HEK293 (cell line): ENCODE measurements at regions not wholly inside any gene's neighbourhood (a gene's known extent, or its start where the extent isn't known, plus 50 kb on each side); places are given as distances from the start of the nearest gene placed in this dataset.

Experiments
- CTCF ChIA-PET: fragments of 350-600 bp; formaldehyde crosslinking; extraction: SDS; loops from one replicate; lab custom pipeline; 2021; ENCODE audit warnings: antibody characterized with exemption; lab: Yijun Ruan, JAX
- POLR2A ChIA-PET: fragments of 300-600 bp; formaldehyde crosslinking; extraction: SDS; loops from one replicate; lab custom pipeline; 2020; ENCODE audit warnings: antibody characterized with exemption, inconsistent platforms; lab: Yijun Ruan, JAX
- H3K27ac ChIP-seq: fragments of 200-500 bp; sonication (Bioruptor generic); 2 replicates; pipeline ENCODE4 v1.5.1; 2014; ENCODE audit warnings: low read depth, low read length, control low read depth, inconsistent platforms; ENCODE audit errors: extremely low read depth
- H3K36me3 ChIP-seq, 2 experiments: fragments of 200-500 bp in 1 of 2; sonication (Bioruptor generic) in 1 of 2; 1 replicate in 1 of 2; 2 replicates in 1 of 2; pipeline ENCODE4 v1.5.1; 2014 to 2017; ENCODE audit warnings: inconsistent platforms in 2 of 2, low read length in 2 of 2; ENCODE audit not compliant: control insufficient read depth in 2 of 2, insufficient read depth in 1 of 2
- H3K4me1 ChIP-seq: fragments of 200-500 bp; sonication (Bioruptor generic); 2 replicates; pipeline ENCODE4 v1.5.1; 2014; ENCODE audit warnings: mild to moderate bottlenecking, low read length, inconsistent platforms; ENCODE audit not compliant: control insufficient read depth, insufficient read depth
- H3K4me3 ChIP-seq: 2 replicates; pipeline ENCODE4 v1.5.1; 2011; ENCODE audit warnings: low read depth, mild to moderate bottlenecking, control low read depth, low read length, moderate library complexity
- H3K9me3 ChIP-seq: fragments of 200-500 bp; sonication (Bioruptor generic); 2 replicates; pipeline ENCODE4 v1.5.1; 2014; ENCODE audit warnings: low read depth, low read length, inconsistent platforms; ENCODE audit not compliant: control insufficient read depth, insufficient read depth
- EGR2 ChIP-seq: fragments of 450-650 bp; formaldehyde crosslinking; IDR thresholded peaks from 2 replicates; pipeline ENCODE4 v1.5.1; 2016; ENCODE audit warnings: low read depth, missing biosample characterization, missing genetic modification characterization
- FEZF1 ChIP-seq: fragments of 450-650 bp; formaldehyde crosslinking; IDR thresholded peaks from 2 replicates; pipeline ENCODE4 v1.5.1; 2016; ENCODE audit warnings: missing biosample characterization, missing genetic modification characterization
- GLI4 ChIP-seq: fragments of 450-650 bp; formaldehyde crosslinking; IDR thresholded peaks from 2 replicates; pipeline ENCODE4 v1.5.1; 2016; ENCODE audit warnings: missing biosample characterization, missing genetic modification characterization
- KLF16 ChIP-seq: fragments of 450-650 bp; formaldehyde crosslinking; IDR thresholded peaks from 2 replicates; pipeline ENCODE4 v1.5.1; 2017; ENCODE audit warnings: missing biosample characterization, missing genetic modification characterization
- MEIS1 ChIP-seq: sonication (generic); formaldehyde crosslinking; IDR thresholded peaks from 2 replicates; pipeline ENCODE4 v1.8.1; 2022; ENCODE audit warnings: missing genetic modification reagents, mild to moderate bottlenecking, borderline replicate concordance
- RBAK ChIP-seq: fragments of 450-650 bp; formaldehyde crosslinking; IDR thresholded peaks from 2 replicates; pipeline ENCODE4 v1.5.1; 2016; ENCODE audit warnings: missing biosample characterization, missing genetic modification characterization
- REPIN1 ChIP-seq: fragments of 450-650 bp; formaldehyde crosslinking; IDR thresholded peaks from 2 replicates; pipeline ENCODE4 v1.5.1; 2017; ENCODE audit warnings: missing biosample characterization, missing genetic modification characterization, low read depth
- SCRT1 ChIP-seq: fragments of 450-650 bp; formaldehyde crosslinking; IDR thresholded peaks from 2 replicates; pipeline ENCODE4 v1.5.1; 2016; ENCODE audit warnings: missing biosample characterization, missing genetic modification characterization, borderline replicate concordance
- SP2 ChIP-seq: fragments of 450-650 bp; formaldehyde crosslinking; IDR thresholded peaks from 2 replicates; pipeline ENCODE4 v1.5.1; 2016; ENCODE audit warnings: missing biosample characterization, missing genetic modification characterization
- SP3 ChIP-seq: fragments of 450-650 bp; formaldehyde crosslinking; IDR thresholded peaks from 2 replicates; pipeline ENCODE4 v1.5.1; 2016; ENCODE audit warnings: missing biosample characterization, missing genetic modification characterization
- ZFHX2 ChIP-seq: fragments of 450-650 bp; formaldehyde crosslinking; conservative IDR thresholded peaks from 2 replicates; pipeline ENCODE4 v1.5.1; 2016; ENCODE audit warnings: missing biosample characterization, missing genetic modification characterization
- ZFP3 ChIP-seq: fragments of 450-650 bp; formaldehyde crosslinking; IDR thresholded peaks from 2 replicates; pipeline ENCODE4 v1.5.1; 2016; ENCODE audit warnings: low read depth, missing biosample characterization, missing genetic modification characterization
- ZNF10 ChIP-seq: fragments of 450-650 bp; formaldehyde crosslinking; IDR thresholded peaks from 2 replicates; pipeline ENCODE4 v1.5.1; 2017; ENCODE audit warnings: missing biosample characterization, missing genetic modification characterization
- ZNF112 ChIP-seq: fragments of 450-650 bp; formaldehyde crosslinking; IDR thresholded peaks from 2 replicates; pipeline ENCODE4 v1.5.0; 2017; ENCODE audit warnings: missing biosample characterization, missing genetic modification characterization
- ZNF16 ChIP-seq: fragments of 450-650 bp; formaldehyde crosslinking; IDR thresholded peaks from 2 replicates; pipeline ENCODE4 v1.5.1; 2016; ENCODE audit warnings: low read depth, missing biosample characterization, missing genetic modification characterization
- ZNF239 ChIP-seq: fragments of 450-650 bp; formaldehyde crosslinking; IDR thresholded peaks from 2 replicates; pipeline ENCODE4 v1.5.1; 2016; ENCODE audit warnings: missing biosample characterization, missing genetic modification characterization
- ZNF248 ChIP-seq: fragments of 450-650 bp; formaldehyde crosslinking; IDR thresholded peaks from 2 replicates; pipeline ENCODE4 v1.5.1; 2017; ENCODE audit warnings: missing biosample characterization, missing genetic modification characterization
- ZNF302 ChIP-seq: fragments of 450-650 bp; formaldehyde crosslinking; IDR thresholded peaks from 2 replicates; pipeline ENCODE4 v1.5.1; 2016; ENCODE audit warnings: missing biosample characterization, missing genetic modification characterization, low read depth
- ZNF529 ChIP-seq: fragments of 450-650 bp; formaldehyde crosslinking; IDR thresholded peaks from 2 replicates; pipeline ENCODE4 v1.5.1; 2017; ENCODE audit warnings: missing genetic modification characterization, missing biosample characterization; ENCODE audit not compliant: insufficient replicate concordance
- ZNF561 ChIP-seq: fragments of 450-650 bp; IDR thresholded peaks from 2 replicates; pipeline ENCODE4 v1.5.1; 2018; ENCODE audit warnings: missing biosample characterization, missing genetic modification characterization, borderline replicate concordance
- ZNF707 ChIP-seq: fragments of 450-650 bp; formaldehyde crosslinking; IDR thresholded peaks from 2 replicates; pipeline ENCODE4 v1.5.1; 2016; ENCODE audit warnings: missing biosample characterization, missing genetic modification characterization
- TF ChIP-seq, protein P1 (sequence below): fragments of 450-650 bp; IDR thresholded peaks from 2 replicates; pipeline ENCODE4 v1.5.1; 2018; ENCODE audit warnings: missing biosample characterization, missing genetic modification characterization
- TF ChIP-seq, protein P2 (sequence below): fragments of 450-650 bp; formaldehyde crosslinking; IDR thresholded peaks from 2 replicates; pipeline ENCODE4 v1.5.1; 2016; ENCODE audit warnings: missing biosample characterization, missing genetic modification characterization, low read depth
- TF ChIP-seq, protein P3 (sequence below): fragments of 450-650 bp; formaldehyde crosslinking; IDR thresholded peaks from 2 replicates; pipeline ENCODE4 v1.5.1; 2016; ENCODE audit warnings: missing biosample characterization, missing genetic modification characterization

DNA sequence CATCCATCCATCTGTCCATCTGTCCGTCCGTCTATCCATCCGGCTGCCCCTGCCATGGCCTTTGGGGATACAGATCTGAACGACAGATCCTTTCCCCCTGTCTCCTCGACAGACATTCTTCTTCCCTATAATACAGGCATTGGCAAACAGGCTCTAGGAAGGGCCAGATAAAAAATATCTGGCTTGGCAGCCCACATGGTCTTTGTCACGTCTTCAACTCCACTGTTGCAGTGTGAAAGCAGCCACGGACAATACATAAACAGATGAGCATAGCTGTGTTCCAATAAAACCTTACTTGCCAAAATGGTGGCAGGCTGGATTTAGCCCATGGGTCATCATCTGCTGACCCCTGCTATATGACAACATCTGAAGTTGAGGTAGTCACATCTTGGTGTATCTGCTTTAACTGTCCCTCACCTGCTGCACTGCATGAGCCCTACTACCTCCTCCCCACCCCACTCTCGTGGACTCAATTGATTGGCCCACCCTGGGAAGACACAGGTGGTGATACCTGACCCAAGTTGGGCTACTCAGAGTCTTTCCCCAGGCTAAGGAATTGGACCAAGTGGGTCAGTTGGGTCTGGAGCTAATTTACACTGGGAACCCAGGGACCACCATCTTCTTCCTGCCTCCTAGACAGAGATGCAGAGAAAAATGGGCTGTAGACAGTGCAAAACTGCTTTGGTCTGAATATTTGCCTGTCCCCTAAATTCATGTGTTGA lies 128.4 kb upstream of the SMAD3 start:
- Histone ChIP-seq H3K36me3 (no peaks in the 10 kb centered on the region), H3K27ac (no peak overlapping the region), H3K9me3 (no peaks in the 10 kb centered on the region; the same call in 1 of the 2 replicates), H3K4me1 (peaks cover 3% of the 10 kb centered on the region), H3K4me3 (no peak overlapping the region)
- no peak for TF ChIP-seq ZNF248 (tag by site-specific recombination)
- TF ChIP-seq ZNF10 (tag by site-specific recombination): no peak
- TF ChIP-seq MEIS1 (CRISPR knock-in tag): no peak
- TF ChIP-seq ZNF16 (tag by site-specific recombination): no peak
- no peak for TF ChIP-seq ZNF561 (tag by site-specific recombination)
- no peak for TF ChIP-seq RBAK (tag by site-specific recombination)
- ChIA-PET POLR2A (no interaction called here), CTCF (no interaction called here)

DNA sequence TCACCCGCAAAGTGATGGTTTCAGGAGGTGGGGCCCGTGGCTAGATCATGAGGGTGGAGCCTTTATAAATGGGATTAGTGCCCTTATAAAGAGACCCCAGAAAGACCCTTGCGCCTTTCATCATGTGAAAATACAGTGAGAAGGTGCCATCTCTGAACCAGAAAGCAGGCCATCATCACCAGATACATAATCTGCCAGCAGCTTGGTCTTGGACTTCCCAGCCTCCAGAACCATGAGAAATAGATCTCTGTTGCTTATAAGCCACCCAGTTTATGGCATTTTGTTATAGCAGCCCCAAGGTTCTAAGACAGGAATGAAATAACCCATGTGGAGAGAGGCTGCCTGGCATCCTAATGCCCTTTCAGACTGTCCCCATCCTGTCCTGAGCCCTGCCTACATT lies 127.8 kb upstream of the SMAD3 start:
- Histone ChIP-seq H3K4me1 (no peaks in the 10 kb centered on the region), H3K36me3 (no peaks in the 10 kb centered on the region), H3K4me3 (no peak overlapping the region), H3K27ac (no peak overlapping the region), H3K9me3 (no peaks in the 10 kb centered on the region; the same call in 1 of the 2 replicates)
- POLR2A ChIA-PET: no interaction called here
- CTCF ChIA-PET: no interaction called here
- TF ChIP-seq ZNF529 (tag by site-specific recombination): no peak

DNA sequence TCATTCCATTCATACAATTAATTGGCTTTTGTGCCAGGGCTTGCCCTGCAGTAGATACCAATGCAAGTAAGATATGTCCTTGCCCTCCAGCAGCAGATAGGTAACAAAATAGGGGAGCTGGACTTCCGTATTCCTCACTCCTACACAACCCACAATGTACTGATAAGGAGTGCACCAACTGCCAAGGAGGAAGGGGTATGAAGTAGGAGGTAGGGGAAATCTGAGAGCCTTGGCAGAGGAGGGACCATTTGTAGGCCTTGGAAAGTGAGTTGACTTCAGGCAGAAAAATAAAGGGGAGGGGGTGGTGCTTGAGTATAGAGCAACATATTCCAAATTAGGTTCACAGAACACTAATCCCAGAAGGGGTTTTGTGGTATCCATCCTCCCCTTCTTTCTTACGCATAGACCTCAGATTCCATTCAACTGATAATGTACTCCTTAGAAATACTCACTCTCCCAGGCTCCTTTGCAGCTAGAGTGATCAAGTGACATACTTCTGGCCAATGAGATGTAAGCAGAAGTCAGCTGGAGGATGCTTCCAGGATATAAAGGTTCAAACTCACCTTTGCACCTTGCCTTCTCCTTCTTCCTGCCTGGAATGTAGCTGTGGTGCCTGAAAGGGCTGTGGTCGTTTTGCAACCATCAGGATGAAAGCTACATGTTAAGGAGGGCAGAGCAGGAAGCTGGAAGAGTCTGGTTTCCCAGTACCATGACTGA lies 127.1 kb upstream of the SMAD3 start:
- POLR2A ChIA-PET: no interaction called here
- H3K9me3 ChIP-seq: no peaks in the 10 kb centered on the region; the same call in 1 of the 2 replicates
- no peak overlapping the region for H3K4me3 ChIP-seq
- CTCF ChIA-PET: interaction anchor here (1.1 to 2.3 kb wide), 2 partner anchors 9 to 366 kb away, joined by 4 to 7 read pairs; no protein-coding TSS in a partner anchor
- no peak overlapping the region for H3K27ac ChIP-seq
- H3K36me3 ChIP-seq: no peaks in the 10 kb centered on the region
- H3K4me1 ChIP-seq: no peaks in the 10 kb centered on the region
- TF ChIP-seq ZNF302 (tag by site-specific recombination) (no peak), KLF16 (no peak), ZNF16 (tag by site-specific recombination) (no peak), EGR2 (peak; percentile 69; the same call in 1 of the 2 replicates), ZNF707 (tag by site-specific recombination) (no peak), SP3 (tag by site-specific recombination) (no peak), ZFP3 (tag by site-specific recombination) (no peak), GLI4 (tag by site-specific recombination) (no peak), ZNF239 (tag by site-specific recombination) (peak; percentile 97), SCRT1 (no peak), SP2 (no peak), FEZF1 (tag by site-specific recombination) (no peak), ZNF112 (tag by site-specific recombination) (no peak), ZFHX2 (peak; percentile 34; the same call in 1 of the 2 replicates), REPIN1 (tag by site-specific recombination) (no peak)
- TF ChIP-seq, protein P1, sequence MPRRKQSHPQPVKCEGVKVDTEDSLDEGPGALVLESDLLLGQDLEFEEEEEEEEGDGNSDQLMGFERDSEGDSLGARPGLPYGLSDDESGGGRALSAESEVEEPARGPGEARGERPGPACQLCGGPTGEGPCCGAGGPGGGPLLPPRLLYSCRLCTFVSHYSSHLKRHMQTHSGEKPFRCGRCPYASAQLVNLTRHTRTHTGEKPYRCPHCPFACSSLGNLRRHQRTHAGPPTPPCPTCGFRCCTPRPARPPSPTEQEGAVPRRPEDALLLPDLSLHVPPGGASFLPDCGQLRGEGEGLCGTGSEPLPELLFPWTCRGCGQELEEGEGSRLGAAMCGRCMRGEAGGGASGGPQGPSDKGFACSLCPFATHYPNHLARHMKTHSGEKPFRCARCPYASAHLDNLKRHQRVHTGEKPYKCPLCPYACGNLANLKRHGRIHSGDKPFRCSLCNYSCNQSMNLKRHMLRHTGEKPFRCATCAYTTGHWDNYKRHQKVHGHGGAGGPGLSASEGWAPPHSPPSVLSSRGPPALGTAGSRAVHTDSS (tag by site-specific recombination): no peak
- TF ChIP-seq, protein P2, sequence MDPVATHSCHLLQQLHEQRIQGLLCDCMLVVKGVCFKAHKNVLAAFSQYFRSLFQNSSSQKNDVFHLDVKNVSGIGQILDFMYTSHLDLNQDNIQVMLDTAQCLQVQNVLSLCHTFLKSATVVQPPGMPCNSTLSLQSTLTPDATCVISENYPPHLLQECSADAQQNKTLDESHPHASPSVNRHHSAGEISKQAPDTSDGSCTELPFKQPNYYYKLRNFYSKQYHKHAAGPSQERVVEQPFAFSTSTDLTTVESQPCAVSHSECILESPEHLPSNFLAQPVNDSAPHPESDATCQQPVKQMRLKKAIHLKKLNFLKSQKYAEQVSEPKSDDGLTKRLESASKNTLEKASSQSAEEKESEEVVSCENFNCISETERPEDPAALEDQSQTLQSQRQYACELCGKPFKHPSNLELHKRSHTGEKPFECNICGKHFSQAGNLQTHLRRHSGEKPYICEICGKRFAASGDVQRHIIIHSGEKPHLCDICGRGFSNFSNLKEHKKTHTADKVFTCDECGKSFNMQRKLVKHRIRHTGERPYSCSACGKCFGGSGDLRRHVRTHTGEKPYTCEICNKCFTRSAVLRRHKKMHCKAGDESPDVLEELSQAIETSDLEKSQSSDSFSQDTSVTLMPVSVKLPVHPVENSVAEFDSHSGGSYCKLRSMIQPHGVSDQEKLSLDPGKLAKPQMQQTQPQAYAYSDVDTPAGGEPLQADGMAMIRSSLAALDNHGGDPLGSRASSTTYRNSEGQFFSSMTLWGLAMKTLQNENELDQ: no peak
- TF ChIP-seq, protein P3, sequence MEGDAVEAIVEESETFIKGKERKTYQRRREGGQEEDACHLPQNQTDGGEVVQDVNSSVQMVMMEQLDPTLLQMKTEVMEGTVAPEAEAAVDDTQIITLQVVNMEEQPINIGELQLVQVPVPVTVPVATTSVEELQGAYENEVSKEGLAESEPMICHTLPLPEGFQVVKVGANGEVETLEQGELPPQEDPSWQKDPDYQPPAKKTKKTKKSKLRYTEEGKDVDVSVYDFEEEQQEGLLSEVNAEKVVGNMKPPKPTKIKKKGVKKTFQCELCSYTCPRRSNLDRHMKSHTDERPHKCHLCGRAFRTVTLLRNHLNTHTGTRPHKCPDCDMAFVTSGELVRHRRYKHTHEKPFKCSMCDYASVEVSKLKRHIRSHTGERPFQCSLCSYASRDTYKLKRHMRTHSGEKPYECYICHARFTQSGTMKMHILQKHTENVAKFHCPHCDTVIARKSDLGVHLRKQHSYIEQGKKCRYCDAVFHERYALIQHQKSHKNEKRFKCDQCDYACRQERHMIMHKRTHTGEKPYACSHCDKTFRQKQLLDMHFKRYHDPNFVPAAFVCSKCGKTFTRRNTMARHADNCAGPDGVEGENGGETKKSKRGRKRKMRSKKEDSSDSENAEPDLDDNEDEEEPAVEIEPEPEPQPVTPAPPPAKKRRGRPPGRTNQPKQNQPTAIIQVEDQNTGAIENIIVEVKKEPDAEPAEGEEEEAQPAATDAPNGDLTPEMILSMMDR (tag by site-specific recombination): no peak
